GM18861 (cell line): ENCODE measurements at regions not wholly inside any gene's neighbourhood (a gene's known extent, or its start where the extent isn't known, plus 50 kb on each side); places are given as distances from the start of the nearest gene placed in this dataset.
"Not testable (repeated sequence)": the region's sequence is repeated elsewhere in the genome, so short reads cannot be mapped to it uniquely, and the experiment has no call there.

Experiments
- ATAC-seq: cut with Tn5 transposase; IDR thresholded peaks from one replicate; pipeline ENCODE4 v1.9.1; 2021; ENCODE audit not compliant: unreplicated experiment

- ATAC-seq = no peak
These were observed 478.1 kb downstream of the TTLL7 start for GRCh38 chr1:83520797-83521196.

GRCh38 chr1:83516369-83516768 lies 482.6 kb downstream of the TTLL7 start:
- ATAC-seq = no peak

GRCh38 chr1:83515578-83516154 lies 483.3 kb downstream of the TTLL7 start:
- no peak for ATAC-seq

GRCh38 chr1:83512373-83513193 lies 486.3 kb downstream of the TTLL7 start:
- no peak for ATAC-seq

GRCh38 chr1:83511146-83511726 lies 487.7 kb downstream of the TTLL7 start:
- ATAC-seq = no peak

GRCh38 chr1:83509301-83509781 lies 489.6 kb downstream of the TTLL7 start:
- ATAC-seq = no peak

GRCh38 chr1:83508485-83509151 lies 490.3 kb downstream of the TTLL7 start:
- ATAC-seq = peak; percentile 97

GRCh38 chr1:83505148-83505547 lies 493.8 kb downstream of the TTLL7 start:
- ATAC-seq = no peak

- ATAC-seq = no peak
These were observed 495.8 kb downstream of the TTLL7 start for GRCh38 chr1:83503153-83503552.

- ATAC-seq = peak; percentile 91
These were observed 497.8 kb downstream of the TTLL7 start for GRCh38 chr1:83500987-83501591.

- no peak for ATAC-seq
These were observed 498.4 kb downstream of the TTLL7 start for GRCh38 chr1:83500531-83500930.

GRCh38 chr1:83499998-83500397 lies 498.9 kb downstream of the TTLL7 start:
- ATAC-seq = peak; percentile 42

GRCh38 chr1:83497563-83497962 lies 501.4 kb downstream of the TTLL7 start:
- no peak for ATAC-seq

- ATAC-seq = no peak
These were observed 503.4 kb downstream of the TTLL7 start for GRCh38 chr1:83495560-83495959.

- ATAC-seq = no peak
These were observed 505.3 kb downstream of the TTLL7 start for GRCh38 chr1:83493633-83494032.

GRCh38 chr1:83491930-83492329 lies 507.0 kb downstream of the TTLL7 start:
- ATAC-seq = no peak

- no peak for ATAC-seq
These were observed 507.9 kb downstream of the TTLL7 start for GRCh38 chr1:83490988-83491387.

- ATAC-seq = peak; percentile 83
These were observed 510.8 kb downstream of the TTLL7 start for GRCh38 chr1:83488105-83488504.

- peak; percentile 23 for ATAC-seq
These were observed 511.5 kb downstream of the TTLL7 start for GRCh38 chr1:83487460-83487859.

- not testable (repeated sequence) for ATAC-seq
These were observed 513.5 kb downstream of the TTLL7 start for GRCh38 chr1:83485314-83486019.
